Urinary bladder (tissue), 3 donors: ENCODE measurements at regions not wholly inside any gene's neighbourhood (a gene's known extent, or its start where the extent isn't known, plus 50 kb on each side); places are given as distances from the start of the nearest gene placed in this dataset.
"Not testable (repeated sequence)": the region's sequence is repeated elsewhere in the genome, so short reads cannot be mapped to it uniquely, and the experiment has no call there.

Experiments used
- DNase-seq: peaks from one replicate; pipeline ENCODE4 v3.0.0-alpha.2; 2015; ENCODE audit errors: extremely low spot score
- H3K27ac ChIP-seq: one replicate; pipeline ENCODE4 v1.5.1; 2013; ENCODE audit warnings: low read depth, mild to moderate bottlenecking, moderate library complexity
- H3K36me3 ChIP-seq: one replicate; pipeline ENCODE4 v1.6.1; 2013; ENCODE audit warnings: mild to moderate bottlenecking, moderate library complexity; ENCODE audit not compliant: insufficient read depth
- H3K4me1 ChIP-seq: one replicate; pipeline ENCODE4 v1.6.1; 2013; ENCODE audit warnings: mild to moderate bottlenecking, moderate library complexity; ENCODE audit not compliant: insufficient read depth
- H3K4me3 ChIP-seq: one replicate; pipeline ENCODE4 v1.5.1; 2013; ENCODE audit warnings: low read depth, low read length
- WGBS: extraction: QIAGEN DNeasy Blood & Tissue Kit; methylation state at CpG from one replicate; pipeline ENCODE4 v1.1.7; 2013; 5-methylcytosine and 5-hydroxymethylcytosine counted together
- donor health status: healthy with polysubstance abuse.
- donor health status: healthy.

GRCh38 chr2:138252587-138252986, 249.0 kb upstream of the SPOPL start:
- no peak for DNase-seq
- H3K4me3 ChIP-seq = no peak overlapping the region
- H3K27ac ChIP-seq = no peak overlapping the region
- WGBS = 90% methylated on average over 1 of the region's 1 CpG
- no peaks in the 10 kb centered on the region for H3K36me3 ChIP-seq
- H3K4me1 ChIP-seq = no peaks in the 10 kb centered on the region

GRCh38 chr2:138255670-138256069, 245.9 kb upstream of the SPOPL start:
- H3K4me1 ChIP-seq = no peaks in the 10 kb centered on the region
- H3K27ac ChIP-seq = no peak overlapping the region
- WGBS = 98% methylated on average over 1 of the region's 1 CpG
- no peaks in the 10 kb centered on the region for H3K36me3 ChIP-seq
- no peak overlapping the region for H3K4me3 ChIP-seq
- no peak for DNase-seq

GRCh38 chr2:138267161-138267901, 234.2 kb upstream of the SPOPL start:
- no peak overlapping the region for H3K27ac ChIP-seq
- DNase-seq = no peak
- 78% methylated on average over 4 of the region's 4 CpGs for WGBS
- no peaks in the 10 kb centered on the region for H3K4me1 ChIP-seq
- H3K36me3 ChIP-seq = no peaks in the 10 kb centered on the region
- H3K4me3 ChIP-seq = no peak overlapping the region

- H3K4me1 ChIP-seq = no peaks in the 10 kb centered on the region
- H3K4me3 ChIP-seq = no peak overlapping the region
- no peaks in the 10 kb centered on the region for H3K36me3 ChIP-seq
- DNase-seq = no peak
- H3K27ac ChIP-seq = no peak overlapping the region
Measured at GRCh38 chr2:138267902-138268254, 233.7 kb upstream of the SPOPL start.

GRCh38 chr2:138269765-138270164, 231.8 kb upstream of the SPOPL start:
- Histone ChIP-seq H3K27ac (no peak overlapping the region), H3K36me3 (no peaks in the 10 kb centered on the region), H3K4me1 (no peaks in the 10 kb centered on the region), H3K4me3 (no peak overlapping the region)
- no peak for DNase-seq
- 90% methylated on average over 1 of the region's 1 CpG for WGBS

GRCh38 chr2:138271467-138271866, 230.1 kb upstream of the SPOPL start:
- Histone ChIP-seq H3K4me1 (no peaks in the 10 kb centered on the region), H3K4me3 (no peak overlapping the region), H3K27ac (no peak overlapping the region), H3K36me3 (no peaks in the 10 kb centered on the region)
- DNase-seq = no peak
- WGBS = 66% methylated on average over 7 of the region's 7 CpGs

- Histone ChIP-seq H3K27ac (no peak overlapping the region), H3K4me1 (no peaks in the 10 kb centered on the region), H3K4me3 (no peak overlapping the region), H3K36me3 (no peaks in the 10 kb centered on the region)
- DNase-seq = no peak
- WGBS = 64% methylated on average over 4 of the region's 4 CpGs
Measured at GRCh38 chr2:138272524-138273195, 228.9 kb upstream of the SPOPL start.

- H3K36me3 ChIP-seq, H3K4me3 ChIP-seq, H3K4me1 ChIP-seq, H3K27ac ChIP-seq, DNase-seq: not testable (repeated sequence)
- 90% methylated on average over 12 of the region's 12 CpGs for WGBS
Measured at GRCh38 chr2:138273280-138273679, 228.3 kb upstream of the SPOPL start.

GRCh38 chr2:138274421-138275291, 226.9 kb upstream of the SPOPL start:
- Histone ChIP-seq H3K4me3 (no peak overlapping the region), H3K4me1 (no peaks in the 10 kb centered on the region), H3K27ac (no peak overlapping the region), H3K36me3 (no peaks in the 10 kb centered on the region)
- WGBS = 90% methylated on average over 3 of the region's 3 CpGs
- DNase-seq = no peak

GRCh38 chr2:138275292-138275690, 226.3 kb upstream of the SPOPL start:
- 70% methylated on average over 2 of the region's 2 CpGs for WGBS
- Histone ChIP-seq H3K36me3 (no peaks in the 10 kb centered on the region), H3K4me3 (no peak overlapping the region), H3K4me1 (no peaks in the 10 kb centered on the region), H3K27ac (no peak overlapping the region)
- DNase-seq = no peak

GRCh38 chr2:138275881-138276280, 225.7 kb upstream of the SPOPL start:
- DNase-seq = no peak
- no peaks in the 10 kb centered on the region for H3K36me3 ChIP-seq
- no peak overlapping the region for H3K4me3 ChIP-seq
- 62% methylated on average over 4 of the region's 4 CpGs for WGBS
- H3K4me1 ChIP-seq = no peaks in the 10 kb centered on the region
- no peak overlapping the region for H3K27ac ChIP-seq

- Histone ChIP-seq H3K4me3 (no peak overlapping the region), H3K27ac (no peak overlapping the region), H3K4me1 (no peaks in the 10 kb centered on the region), H3K36me3 (no peaks in the 10 kb centered on the region)
- no peak for DNase-seq
- WGBS = 58% methylated on average over 1 of the region's 1 CpG
Measured at GRCh38 chr2:138276339-138276738, 225.2 kb upstream of the SPOPL start.

GRCh38 chr2:138277062-138277461, 224.5 kb upstream of the SPOPL start:
- no peak for DNase-seq
- Histone ChIP-seq H3K4me1 (no peaks in the 10 kb centered on the region), H3K27ac (no peak overlapping the region), H3K36me3 (no peaks in the 10 kb centered on the region), H3K4me3 (no peak overlapping the region)

GRCh38 chr2:138279871-138280270, 221.7 kb upstream of the SPOPL start:
- Histone ChIP-seq H3K4me3 (no peak overlapping the region), H3K27ac (no peak overlapping the region)
- DNase-seq = no peak

More at GRCh38 chr2:138279871-138280270, 221.7 kb upstream of the SPOPL start:
- H3K36me3 ChIP-seq = no peaks in the 10 kb centered on the region
- H3K4me1 ChIP-seq = no peaks in the 10 kb centered on the region
